ENCODE measurements at regions not wholly inside any gene's neighbourhood (a gene's known extent, or its start where the extent isn't known, plus 50 kb on each side); places are given as distances from the start of the nearest gene placed in this dataset.
"Not testable (repeated sequence)": the region's sequence is repeated elsewhere in the genome, so short reads cannot be mapped to it uniquely, and the experiment has no call there.

DNA sequence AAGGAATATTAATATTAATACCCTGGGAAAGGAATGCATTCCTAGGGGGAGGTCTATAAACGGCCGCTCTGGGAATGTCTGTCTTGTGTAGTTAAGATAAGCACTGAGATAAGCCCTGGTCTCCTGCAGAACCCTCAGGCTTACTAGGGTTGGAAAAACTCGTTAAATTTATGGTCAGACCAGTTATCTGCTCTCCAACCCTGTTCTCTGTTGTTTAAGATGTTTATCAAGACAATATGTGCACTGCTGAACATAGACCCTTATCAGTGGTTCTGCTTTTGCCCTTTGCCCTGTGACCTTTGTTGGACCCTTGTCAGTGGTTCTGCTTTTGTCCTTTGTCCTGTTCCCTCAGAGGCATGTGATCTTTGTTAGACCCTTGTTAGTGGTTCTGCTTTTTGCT lies 1276.7 kb upstream of the ALCAM start:
- TF ChIP-seq ZNF274 (IDR thresholded peaks at IDR 0.05; ENCODE audit: low read depth, low read length); YY1 (IDR thresholded peaks at IDR 0.05; ENCODE audit: insufficient read depth, insufficient read length); SUZ12 (IDR thresholded peaks at IDR 0.05; ENCODE audit: extremely low read depth, insufficient read depth, insufficient read length): not testable (repeated sequence)
